ENCODE measurements at regions not wholly inside any gene's neighbourhood (a gene's known extent, or its start where the extent isn't known, plus 50 kb on each side); places are given as distances from the start of the nearest gene placed in this dataset.

DNA sequence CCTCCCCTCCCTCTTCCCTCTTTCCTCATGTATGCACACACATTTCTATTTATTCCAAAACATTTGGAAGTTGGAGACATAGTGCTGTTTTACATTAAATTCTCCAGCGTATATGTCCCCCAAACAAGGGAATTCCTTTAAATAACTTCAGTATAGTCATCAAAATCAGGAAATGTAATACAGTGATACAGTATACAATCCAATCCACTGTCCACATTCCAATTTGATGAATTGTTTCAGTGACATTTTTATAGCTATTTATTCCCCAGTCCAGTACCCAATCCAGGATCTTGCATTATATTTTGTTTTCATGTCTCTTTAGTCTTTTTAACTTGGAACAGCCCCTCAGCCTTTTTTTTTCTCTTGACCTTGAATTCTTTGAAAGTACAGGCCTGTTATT lies 233.0 kb downstream of the DKK2 start:
- DNase-seq (ENCODE audit: low spot score) (no peak), ATAC-seq (no peak)
- Histone ChIP-seq H4K20me1 (replicated peaks; ENCODE audit: insufficient read depth) (no peaks in the 10 kb centered on the region), H3K9me2 (ENCODE audit: insufficient read depth) (no peaks in the 10 kb centered on the region), H3K4me1 (ENCODE audit: insufficient read depth) (no peaks in the 10 kb centered on the region), H3K4me2 (no peak overlapping the region), H2AFZ (no peak overlapping the region), H3K79me2 (replicated peaks; ENCODE audit: insufficient read depth) (no peaks in the 10 kb centered on the region), H3K27ac (ENCODE audit: low read depth) (no peak overlapping the region), H3K27me3 (ENCODE audit: insufficient read depth) (no peaks in the 10 kb centered on the region), H3K36me3 (ENCODE audit: insufficient read depth) (no peaks in the 10 kb centered on the region), H3K4me3 (no peak overlapping the region), H3F3A (replicated peaks; ENCODE audit: low read depth) (no peaks in the 10 kb centered on the region)
- H3K36me3 Mint-ChIP-seq (ENCODE audit: low read depth), result no peaks in the 10 kb centered on the region
- H3K27me3 Mint-ChIP-seq (ENCODE audit: insufficient read depth, low read depth, poor library complexity), result no peaks in the 10 kb centered on the region
- H3K4me3 Mint-ChIP-seq, result no peak overlapping the region
- H3K9me3 Mint-ChIP-seq, result no peaks in the 10 kb centered on the region
- no peak overlapping the region for H3K27ac Mint-ChIP-seq
- no peak for TF ChIP-seq ZNF114 (CRISPR knock-in tag; IDR thresholded peaks at IDR 0.05)
- no peak for TF ChIP-seq NANOG (IDR thresholded peaks at IDR 0.05; ENCODE audit: borderline replicate concordance)
- TF ChIP-seq ZNF331 (CRISPR knock-in tag; IDR thresholded peaks at IDR 0.05; ENCODE audit: low read depth), result no peak
- no peak for TF ChIP-seq EZH2phosphoT487 (IDR thresholded peaks at IDR 0.05; ENCODE audit: unreplicated experiment)
- no peak for TF ChIP-seq STAT1 (IDR thresholded peaks at IDR 0.05; ENCODE audit: unreplicated experiment)
- no peak for TF ChIP-seq EZH2 (IDR thresholded peaks at IDR 0.05; ENCODE audit: low read depth, unreplicated experiment)
- no peak for TF ChIP-seq CREB1 (CRISPR knock-in tag; IDR thresholded peaks at IDR 0.05; ENCODE audit: low read depth)
- no peaks in the 10 kb centered on the region for H3K4me1 Mint-ChIP-seq

GRCh38 chr4:106801386-106801785 lies 234.7 kb downstream of the DKK2 start:
- DNase-seq (ENCODE audit: low spot score) (no peak), ATAC-seq (no peak)
- no peak overlapping the region for H3K4me3 Mint-ChIP-seq
- H3K4me3 ChIP-seq, result no peak overlapping the region
- H4K20me1 ChIP-seq (replicated peaks; ENCODE audit: insufficient read depth), result no peaks in the 10 kb centered on the region
- no peak overlapping the region for H3K4me2 ChIP-seq
- H3K9me2 ChIP-seq (ENCODE audit: insufficient read depth), result no peaks in the 10 kb centered on the region
- H3K27me3 ChIP-seq (ENCODE audit: insufficient read depth), result no peaks in the 10 kb centered on the region
- no peaks in the 10 kb centered on the region for H3K4me1 ChIP-seq (ENCODE audit: insufficient read depth)
- H3K27me3 Mint-ChIP-seq (ENCODE audit: insufficient read depth, low read depth, poor library complexity), result no peaks in the 10 kb centered on the region
- H3K36me3 ChIP-seq (ENCODE audit: insufficient read depth), result no peaks in the 10 kb centered on the region
- no peak overlapping the region for H2AFZ ChIP-seq
- no peaks in the 10 kb centered on the region for H3K36me3 Mint-ChIP-seq (ENCODE audit: low read depth)
- H3K27ac ChIP-seq (ENCODE audit: low read depth), result no peak overlapping the region
- H3F3A ChIP-seq (replicated peaks; ENCODE audit: low read depth), result no peaks in the 10 kb centered on the region
- H3K79me2 ChIP-seq (replicated peaks; ENCODE audit: insufficient read depth), result no peaks in the 10 kb centered on the region
- no peaks in the 10 kb centered on the region for H3K4me1 Mint-ChIP-seq
- no peaks in the 10 kb centered on the region for H3K9me3 Mint-ChIP-seq
- no peak overlapping the region for H3K27ac Mint-ChIP-seq
- TF ChIP-seq EZH2phosphoT487 (IDR thresholded peaks at IDR 0.05; ENCODE audit: unreplicated experiment), result no peak
- no peak for TF ChIP-seq ZNF462 (CRISPR knock-in tag; IDR thresholded peaks at IDR 0.05)
- TF ChIP-seq ZNF114 (CRISPR knock-in tag; IDR thresholded peaks at IDR 0.05), result no peak
- TF ChIP-seq STAT1 (IDR thresholded peaks at IDR 0.05; ENCODE audit: unreplicated experiment), result no peak
- TF ChIP-seq CREB1 (CRISPR knock-in tag; IDR thresholded peaks at IDR 0.05; ENCODE audit: low read depth), result no peak
- TF ChIP-seq ZNF331 (CRISPR knock-in tag; IDR thresholded peaks at IDR 0.05; ENCODE audit: low read depth), result no peak
- TF ChIP-seq, protein P1, sequence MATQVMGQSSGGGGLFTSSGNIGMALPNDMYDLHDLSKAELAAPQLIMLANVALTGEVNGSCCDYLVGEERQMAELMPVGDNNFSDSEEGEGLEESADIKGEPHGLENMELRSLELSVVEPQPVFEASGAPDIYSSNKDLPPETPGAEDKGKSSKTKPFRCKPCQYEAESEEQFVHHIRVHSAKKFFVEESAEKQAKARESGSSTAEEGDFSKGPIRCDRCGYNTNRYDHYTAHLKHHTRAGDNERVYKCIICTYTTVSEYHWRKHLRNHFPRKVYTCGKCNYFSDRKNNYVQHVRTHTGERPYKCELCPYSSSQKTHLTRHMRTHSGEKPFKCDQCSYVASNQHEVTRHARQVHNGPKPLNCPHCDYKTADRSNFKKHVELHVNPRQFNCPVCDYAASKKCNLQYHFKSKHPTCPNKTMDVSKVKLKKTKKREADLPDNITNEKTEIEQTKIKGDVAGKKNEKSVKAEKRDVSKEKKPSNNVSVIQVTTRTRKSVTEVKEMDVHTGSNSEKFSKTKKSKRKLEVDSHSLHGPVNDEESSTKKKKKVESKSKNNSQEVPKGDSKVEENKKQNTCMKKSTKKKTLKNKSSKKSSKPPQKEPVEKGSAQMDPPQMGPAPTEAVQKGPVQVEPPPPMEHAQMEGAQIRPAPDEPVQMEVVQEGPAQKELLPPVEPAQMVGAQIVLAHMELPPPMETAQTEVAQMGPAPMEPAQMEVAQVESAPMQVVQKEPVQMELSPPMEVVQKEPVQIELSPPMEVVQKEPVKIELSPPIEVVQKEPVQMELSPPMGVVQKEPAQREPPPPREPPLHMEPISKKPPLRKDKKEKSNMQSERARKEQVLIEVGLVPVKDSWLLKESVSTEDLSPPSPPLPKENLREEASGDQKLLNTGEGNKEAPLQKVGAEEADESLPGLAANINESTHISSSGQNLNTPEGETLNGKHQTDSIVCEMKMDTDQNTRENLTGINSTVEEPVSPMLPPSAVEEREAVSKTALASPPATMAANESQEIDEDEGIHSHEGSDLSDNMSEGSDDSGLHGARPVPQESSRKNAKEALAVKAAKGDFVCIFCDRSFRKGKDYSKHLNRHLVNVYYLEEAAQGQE (IDR thresholded peaks at IDR 0.05; ENCODE audit: unreplicated experiment), result no peak
- TF ChIP-seq JUNB (IDR thresholded peaks at IDR 0.05; ENCODE audit: unreplicated experiment), result no peak
- TF ChIP-seq EZH2 (IDR thresholded peaks at IDR 0.05; ENCODE audit: low read depth, unreplicated experiment), result no peak
- no peak for TF ChIP-seq NANOG (IDR thresholded peaks at IDR 0.05; ENCODE audit: borderline replicate concordance)
- TF ChIP-seq ETS1 (IDR thresholded peaks at IDR 0.05), result no peak

All from GM23338 (cell line).